ENCODE measurements at regions not wholly inside any gene's neighbourhood (a gene's known extent, or its start where the extent isn't known, plus 50 kb on each side); places are given as distances from the start of the nearest gene placed in this dataset.

GRCh38 chr16:59586331-59586730 lies 852.2 kb upstream of the GOT2 start:
- Histone ChIP-seq H4K20me1 (ENCODE audit: insufficient read depth) (no peaks in the 10 kb centered on the region), H3F3A (ENCODE audit: insufficient read depth) (no peaks in the 10 kb centered on the region), H3K4me2 (ENCODE audit: unreplicated experiment) (no peak overlapping the region), H3K4me1 (ENCODE audit: insufficient read depth) (no peaks in the 10 kb centered on the region), H3K9ac (no peak overlapping the region), H3K36me3 (ENCODE audit: low read depth) (no peaks in the 10 kb centered on the region), H3K9me2 (ENCODE audit: insufficient read depth) (no peaks in the 10 kb centered on the region), H3K79me2 (ENCODE audit: insufficient read depth) (no peaks in the 10 kb centered on the region), H3K27ac (no peak overlapping the region), H2AFZ (no peak overlapping the region), H3K4me3 (no peak overlapping the region), H3K9me3 (ENCODE audit: low read depth) (no peaks in the 10 kb centered on the region), H3K27me3 (replicated peaks; ENCODE audit: insufficient read depth) (no peaks in the 10 kb centered on the region)
- 35 to 60% methylated on average over 1 of the region's 1 CpG for WGBS, 2 experiments (ENCODE audit: low coverage in 1 of 2, low lambda C conversion rate in 2 of 2, missing lambda C conversion rate in 2 of 2)
- DNase-seq = no peak
- in situ Hi-C loops (cut with MboI) = no loop called here
- TF ChIP-seq EZH2 (IDR thresholded peaks at IDR 0.05; ENCODE audit: insufficient read depth, poor library complexity, severe bottlenecking) (no peak), EZH2phosphoT487 (IDR thresholded peaks at IDR 0.05; ENCODE audit: insufficient read depth, low read depth) (no peak)

GRCh38 chr16:59574296-59574695 lies 840.2 kb upstream of the GOT2 start:
- Histone ChIP-seq H2AFZ (no peak overlapping the region), H3K4me3 (no peak overlapping the region), H3K4me2 (ENCODE audit: unreplicated experiment) (peak overlapping the region; percentile 17), H3K9ac (no peak overlapping the region), H3K27me3 (replicated peaks; ENCODE audit: insufficient read depth) (no peaks in the 10 kb centered on the region), H3K79me2 (ENCODE audit: insufficient read depth) (no peaks in the 10 kb centered on the region), H3K4me1 (ENCODE audit: insufficient read depth) (no peaks in the 10 kb centered on the region), H3K9me2 (ENCODE audit: insufficient read depth) (no peaks in the 10 kb centered on the region), H3K9me3 (ENCODE audit: low read depth) (no peaks in the 10 kb centered on the region), H3K36me3 (ENCODE audit: low read depth) (no peaks in the 10 kb centered on the region), H4K20me1 (ENCODE audit: insufficient read depth) (no peaks in the 10 kb centered on the region), H3F3A (ENCODE audit: insufficient read depth) (0 out of 2 replicates have a peak, but pooled peaks cover 5% of the 10 kb centered on the region), H3K27ac (no peak overlapping the region)
- no peak for DNase-seq
- in situ Hi-C loops (cut with MboI) = no loop called here
- TF ChIP-seq EZH2phosphoT487 (IDR thresholded peaks at IDR 0.05; ENCODE audit: insufficient read depth, low read depth) (no peak), EZH2 (IDR thresholded peaks at IDR 0.05; ENCODE audit: insufficient read depth, poor library complexity, severe bottlenecking) (no peak)
- WGBS, 2 experiments (ENCODE audit: low coverage in 1 of 2, low lambda C conversion rate in 2 of 2, missing lambda C conversion rate in 2 of 2) = 64 to 71% methylated on average over 1 of the region's 1 CpG

DNA sequence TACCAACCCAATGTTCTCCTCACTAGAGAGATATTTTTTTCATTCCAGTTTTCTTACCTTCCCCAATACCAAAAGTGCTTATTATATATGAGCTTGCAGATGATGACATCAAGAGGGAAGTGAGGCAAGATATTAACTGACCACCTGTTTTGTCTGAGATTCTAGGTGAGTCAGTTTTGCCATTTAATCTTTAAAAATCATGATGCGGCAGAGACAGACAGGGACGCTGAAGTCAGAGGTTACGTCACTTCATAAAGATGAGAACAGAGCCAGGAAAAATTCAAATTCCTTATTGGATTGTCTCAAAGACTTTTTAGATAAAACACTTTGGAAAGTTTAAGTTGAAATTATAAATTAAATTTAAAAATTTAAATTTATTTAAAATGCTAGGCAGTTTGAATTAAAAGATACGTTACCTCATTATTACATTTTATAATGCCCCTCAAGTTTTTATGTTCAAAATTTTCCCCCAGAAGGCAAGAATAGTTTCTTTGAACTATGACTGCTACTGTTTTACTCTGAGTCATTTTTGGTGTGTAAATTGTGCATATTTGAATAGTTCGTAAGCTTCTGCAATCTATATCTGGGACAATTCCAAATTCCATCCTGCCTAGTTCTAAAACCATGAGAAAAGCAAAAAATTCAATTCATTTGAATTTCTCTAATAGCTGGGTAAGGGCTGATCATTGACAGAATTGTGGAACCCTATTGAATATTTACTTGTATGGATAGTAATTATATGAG lies 839.6 kb upstream of the GOT2 start:
- no peak overlapping the region for H3K4me3 ChIP-seq
- H4K20me1 ChIP-seq (ENCODE audit: insufficient read depth) = no peaks in the 10 kb centered on the region
- in situ Hi-C loops (cut with MboI) = no loop called here
- no peak overlapping the region for H2AFZ ChIP-seq
- WGBS, 2 experiments (ENCODE audit: low coverage in 1 of 2, low lambda C conversion rate in 2 of 2, missing lambda C conversion rate in 2 of 2) = 45 to 51% methylated on average over 5 of the region's 5 CpGs
- no peaks in the 10 kb centered on the region for H3K36me3 ChIP-seq (ENCODE audit: low read depth)
- H3K4me1 ChIP-seq (ENCODE audit: insufficient read depth) = no peaks in the 10 kb centered on the region
- 0 out of 2 replicates have a peak, but pooled peaks cover 5% of the 10 kb centered on the region for H3F3A ChIP-seq (ENCODE audit: insufficient read depth)
- no peaks in the 10 kb centered on the region for H3K79me2 ChIP-seq (ENCODE audit: insufficient read depth)
- peak overlapping the region; percentile 17 for H3K4me2 ChIP-seq (ENCODE audit: unreplicated experiment)
- no peaks in the 10 kb centered on the region for H3K9me2 ChIP-seq (ENCODE audit: insufficient read depth)
- peak; percentile 67 for DNase-seq
- H3K27ac ChIP-seq = peak overlapping the region; percentile 25; the same call in 1 of the 2 replicates
- no peaks in the 10 kb centered on the region for H3K27me3 ChIP-seq (replicated peaks; ENCODE audit: insufficient read depth)
- H3K9me3 ChIP-seq (ENCODE audit: low read depth) = no peaks in the 10 kb centered on the region
- TF ChIP-seq EZH2 (IDR thresholded peaks at IDR 0.05; ENCODE audit: insufficient read depth, poor library complexity, severe bottlenecking) = no peak
- no peak for TF ChIP-seq EZH2phosphoT487 (IDR thresholded peaks at IDR 0.05; ENCODE audit: insufficient read depth, low read depth)
- no peak overlapping the region for H3K9ac ChIP-seq

DNA sequence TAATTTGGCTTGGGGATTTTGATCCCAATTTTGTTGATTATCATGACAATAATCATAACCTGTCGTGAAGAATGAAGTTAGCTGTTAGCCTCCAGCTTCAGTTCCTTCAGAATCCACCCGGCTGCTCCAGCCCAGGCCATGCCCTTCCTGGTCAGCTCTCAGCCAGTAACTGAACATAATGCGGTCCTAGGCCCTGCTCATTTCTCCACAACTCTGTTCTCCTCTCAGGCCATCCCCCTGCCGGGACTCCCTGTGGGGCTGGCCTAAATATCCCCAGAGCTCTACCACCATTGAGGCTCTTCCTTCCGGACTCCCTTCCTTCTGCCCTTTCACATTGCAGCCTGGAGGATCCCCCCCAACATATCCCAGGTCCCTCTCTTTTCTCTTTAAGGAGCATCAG lies 833.4 kb upstream of the GOT2 start:
- Histone ChIP-seq H3K9me2 (ENCODE audit: insufficient read depth) (no peaks in the 10 kb centered on the region), H3K4me3 (no peak overlapping the region), H3F3A (ENCODE audit: insufficient read depth) (no peaks in the 10 kb centered on the region), H3K4me2 (ENCODE audit: unreplicated experiment) (no peak overlapping the region), H3K27ac (no peak overlapping the region), H3K79me2 (ENCODE audit: insufficient read depth) (no peaks in the 10 kb centered on the region), H4K20me1 (ENCODE audit: insufficient read depth) (no peaks in the 10 kb centered on the region), H3K4me1 (ENCODE audit: insufficient read depth) (no peaks in the 10 kb centered on the region), H3K36me3 (ENCODE audit: low read depth) (no peaks in the 10 kb centered on the region), H3K9me3 (ENCODE audit: low read depth) (no peaks in the 10 kb centered on the region), H3K27me3 (replicated peaks; ENCODE audit: insufficient read depth) (no peaks in the 10 kb centered on the region), H2AFZ (no peak overlapping the region), H3K9ac (no peak overlapping the region)
- DNase-seq = no peak
- in situ Hi-C loops (cut with MboI) = no loop called here
- TF ChIP-seq EZH2phosphoT487 (IDR thresholded peaks at IDR 0.05; ENCODE audit: insufficient read depth, low read depth) (no peak), EZH2 (IDR thresholded peaks at IDR 0.05; ENCODE audit: insufficient read depth, poor library complexity, severe bottlenecking) (no peak)
- WGBS, 2 experiments (ENCODE audit: low coverage in 1 of 2, low lambda C conversion rate in 2 of 2, missing lambda C conversion rate in 2 of 2) = 41 to 42% methylated on average over 5 of the region's 5 CpGs
